Right atrium auricular region (tissue), 2 donors: ENCODE measurements at regions not wholly inside any gene's neighbourhood (a gene's known extent, or its start where the extent isn't known, plus 50 kb on each side); places are given as distances from the start of the nearest gene placed in this dataset.

ENCODE experiments used
- DNase-seq: peaks from one replicate; pipeline ENCODE4 v3.0.0-alpha.2; 2019; ENCODE audit warnings: low spot score
- H3K27ac ChIP-seq, 2 donors: fragments of 200-600 bp; sonication (generic); 1 replicate in 1 of 2; 2 replicates in 1 of 2; pipeline ENCODE4 v1.5.1; 2016 to 2019
- H3K27me3 ChIP-seq, 2 donors: fragments of 200-600 bp; sonication (generic); one replicate each; pipeline versions ENCODE4 v1.5.1 to v1.6.0; 2017 to 2019
- H3K36me3 ChIP-seq: fragments of 200-600 bp; sonication (generic); one replicate; pipeline ENCODE4 v1.5.1; 2016
- H3K4me1 ChIP-seq, 2 donors: fragments of 200-600 bp; sonication (generic); one replicate each; pipeline versions ENCODE4 v1.5.1 to v1.6.0; 2017 to 2019
- H3K4me3 ChIP-seq, 2 donors: fragments of 200-600 bp; sonication (generic); 1 replicate in 1 of 2; 2 replicates in 1 of 2; pipeline ENCODE4 v1.5.1; 2017 to 2019; ENCODE audit warnings: mild to moderate bottlenecking in 1 of 2, moderate library complexity in 1 of 2
- H3K9me3 ChIP-seq, 2 donors: fragments of 200-600 bp; sonication (generic); one replicate each; pipeline ENCODE4 v1.5.1; 2019
- CTCF ChIP-seq, 2 donors: fragments of 200-600 bp; sonication (generic); IDR thresholded peaks; one replicate each; pipeline ENCODE4 v1.5.1; 2019; ENCODE audit warnings: antibody characterized with exemption in 2 of 2

- Histone ChIP-seq H3K4me3 (no peak overlapping the region), H3K36me3 (no peaks in the 10 kb centered on the region), H3K27ac (peak overlapping the region in 1 of 2 donors; percentile 77), H3K9me3 (peaks cover 0 to 22% of the 10 kb centered on the region in 2 donors), H3K4me1 (peaks cover 0 to 13% of the 10 kb centered on the region in 2 donors), H3K27me3 (no peaks in the 10 kb centered on the region)
- no peak for DNase-seq
- TF ChIP-seq CTCF (IDR thresholded peaks at IDR 0.05): no peak
Observed at GRCh38 chr3:69511361-69511760, 125.5 kb upstream of the FRMD4B start.

GRCh38 chr3:69510481-69511030 lies 124.7 kb upstream of the FRMD4B start:
- peaks cover 0 to 22% of the 10 kb centered on the region in 2 donors for H3K9me3 ChIP-seq
- H3K27ac ChIP-seq: peak overlapping the region in 1 of 2 donors; percentile 77
- H3K4me1 ChIP-seq: peaks cover 0 to 19% of the 10 kb centered on the region in 2 donors
- no peaks in the 10 kb centered on the region for H3K27me3 ChIP-seq
- DNase-seq: no peak
- H3K36me3 ChIP-seq: no peaks in the 10 kb centered on the region
- H3K4me3 ChIP-seq: no peak overlapping the region
- TF ChIP-seq CTCF (IDR thresholded peaks at IDR 0.05): no peak

GRCh38 chr3:69509288-69509687 lies 123.4 kb upstream of the FRMD4B start:
- no peak for TF ChIP-seq CTCF (IDR thresholded peaks at IDR 0.05)
- H3K36me3 ChIP-seq: no peaks in the 10 kb centered on the region
- no peak overlapping the region for H3K4me3 ChIP-seq
- no peak for DNase-seq
- peaks cover 0 to 32% of the 10 kb centered on the region in 2 donors for H3K4me1 ChIP-seq
- peaks cover 0 to 14% of the 10 kb centered on the region in 2 donors for H3K9me3 ChIP-seq
- no peaks in the 10 kb centered on the region for H3K27me3 ChIP-seq
- peak overlapping the region in 1 of 2 donors; percentile 77 for H3K27ac ChIP-seq

GRCh38 chr3:69505770-69506407 lies 120.0 kb upstream of the FRMD4B start:
- Histone ChIP-seq H3K9me3 (no peaks in the 10 kb centered on the region), H3K27me3 (no peaks in the 10 kb centered on the region), H3K36me3 (no peaks in the 10 kb centered on the region), H3K4me3 (no peak overlapping the region), H3K27ac (peak overlapping the region; percentile 67 to 77), H3K4me1 (peaks cover 0 to 36% of the 10 kb centered on the region in 2 donors)
- TF ChIP-seq CTCF (IDR thresholded peaks at IDR 0.05): no peak
- no peak for DNase-seq

GRCh38 chr3:69504232-69504631 lies 118.3 kb upstream of the FRMD4B start:
- no peaks in the 10 kb centered on the region for H3K27me3 ChIP-seq
- no peaks in the 10 kb centered on the region for H3K9me3 ChIP-seq
- H3K27ac ChIP-seq: peak overlapping the region; percentile 67 to 77
- no peak for DNase-seq
- no peaks in the 10 kb centered on the region for H3K36me3 ChIP-seq
- H3K4me1 ChIP-seq: peaks cover 0 to 49% of the 10 kb centered on the region in 2 donors
- no peak for TF ChIP-seq CTCF (IDR thresholded peaks at IDR 0.05)
- H3K4me3 ChIP-seq: no peak overlapping the region
